ENCODE measurements at regions not wholly inside any gene's neighbourhood (a gene's known extent, or its start where the extent isn't known, plus 50 kb on each side); places are given as distances from the start of the nearest gene placed in this dataset.
"Not testable (repeated sequence)": the region's sequence is repeated elsewhere in the genome, so short reads cannot be mapped to it uniquely, and the experiment has no call there.

DNA sequence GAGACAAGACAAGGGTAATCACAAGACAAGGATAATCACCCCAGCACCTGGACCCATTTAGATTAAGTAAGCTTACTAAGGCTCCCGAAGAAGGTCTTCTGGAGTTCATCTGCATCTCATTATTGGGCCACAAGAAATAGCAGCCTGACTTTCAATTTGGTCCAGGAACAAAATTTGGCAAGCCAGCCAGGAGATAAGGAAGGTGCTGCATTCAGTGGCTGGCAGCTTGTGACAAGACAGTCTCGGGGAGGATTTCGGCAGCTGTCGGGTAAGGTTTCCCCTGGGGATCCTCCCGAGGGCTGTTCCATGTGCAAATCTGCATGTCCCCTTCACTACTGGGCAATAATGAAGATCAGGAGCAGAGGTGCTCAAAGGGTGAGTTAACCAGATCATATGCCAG, 195.2 kb downstream of the FCRL5 start:
- Mint-ChIP-seq H3K9me3 (no peaks in the 10 kb centered on the region), H3K4me1 (no peaks in the 10 kb centered on the region), H3K4me3 (no peak overlapping the region), H3K27ac (no peak overlapping the region), H3K36me3 (no peaks in the 10 kb centered on the region), H3K27me3 (ENCODE audit: low read depth) (no peaks in the 10 kb centered on the region)
- no peak for DNase-seq (ENCODE audit: low spot score in 2 of 2, unreplicated experiment in 2 of 2)
- TF ChIP-seq, protein P1, sequence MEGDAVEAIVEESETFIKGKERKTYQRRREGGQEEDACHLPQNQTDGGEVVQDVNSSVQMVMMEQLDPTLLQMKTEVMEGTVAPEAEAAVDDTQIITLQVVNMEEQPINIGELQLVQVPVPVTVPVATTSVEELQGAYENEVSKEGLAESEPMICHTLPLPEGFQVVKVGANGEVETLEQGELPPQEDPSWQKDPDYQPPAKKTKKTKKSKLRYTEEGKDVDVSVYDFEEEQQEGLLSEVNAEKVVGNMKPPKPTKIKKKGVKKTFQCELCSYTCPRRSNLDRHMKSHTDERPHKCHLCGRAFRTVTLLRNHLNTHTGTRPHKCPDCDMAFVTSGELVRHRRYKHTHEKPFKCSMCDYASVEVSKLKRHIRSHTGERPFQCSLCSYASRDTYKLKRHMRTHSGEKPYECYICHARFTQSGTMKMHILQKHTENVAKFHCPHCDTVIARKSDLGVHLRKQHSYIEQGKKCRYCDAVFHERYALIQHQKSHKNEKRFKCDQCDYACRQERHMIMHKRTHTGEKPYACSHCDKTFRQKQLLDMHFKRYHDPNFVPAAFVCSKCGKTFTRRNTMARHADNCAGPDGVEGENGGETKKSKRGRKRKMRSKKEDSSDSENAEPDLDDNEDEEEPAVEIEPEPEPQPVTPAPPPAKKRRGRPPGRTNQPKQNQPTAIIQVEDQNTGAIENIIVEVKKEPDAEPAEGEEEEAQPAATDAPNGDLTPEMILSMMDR (IDR thresholded peaks at IDR 0.05; ENCODE audit: unreplicated experiment) = no peak

DNA sequence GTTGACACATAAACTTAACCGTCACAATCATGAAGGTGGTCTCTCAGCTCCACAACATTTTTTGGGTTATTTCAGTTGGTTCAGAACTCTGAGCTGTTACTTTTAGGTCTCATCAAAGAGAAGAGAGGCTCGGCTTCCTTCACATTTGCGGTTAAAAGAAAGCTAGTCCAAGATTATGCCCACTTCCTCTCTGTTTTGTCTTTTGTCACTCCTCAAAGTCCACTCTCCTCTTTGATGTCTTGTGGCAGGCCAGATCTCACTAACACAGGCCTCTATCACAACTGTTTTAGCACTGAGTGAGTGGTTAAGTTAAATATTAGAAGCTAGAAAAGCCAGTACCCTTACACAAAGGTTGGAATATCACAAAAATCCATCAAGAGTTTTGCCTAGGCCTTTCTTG, 195.7 kb downstream of the FCRL5 start:
- DNase-seq (ENCODE audit: low spot score in 2 of 2, unreplicated experiment in 2 of 2) = no peak
- H3K9me3 Mint-ChIP-seq = peaks cover under 1% of the 10 kb centered on the region
- H3K36me3 Mint-ChIP-seq = no peaks in the 10 kb centered on the region
- H3K27me3 Mint-ChIP-seq (ENCODE audit: low read depth) = no peaks in the 10 kb centered on the region
- no peak overlapping the region for H3K4me3 Mint-ChIP-seq
- H3K4me1 Mint-ChIP-seq = no peaks in the 10 kb centered on the region
- TF ChIP-seq, protein P1 (IDR thresholded peaks at IDR 0.05; ENCODE audit: unreplicated experiment) = no peak
- H3K27ac Mint-ChIP-seq = no peak overlapping the region

DNA sequence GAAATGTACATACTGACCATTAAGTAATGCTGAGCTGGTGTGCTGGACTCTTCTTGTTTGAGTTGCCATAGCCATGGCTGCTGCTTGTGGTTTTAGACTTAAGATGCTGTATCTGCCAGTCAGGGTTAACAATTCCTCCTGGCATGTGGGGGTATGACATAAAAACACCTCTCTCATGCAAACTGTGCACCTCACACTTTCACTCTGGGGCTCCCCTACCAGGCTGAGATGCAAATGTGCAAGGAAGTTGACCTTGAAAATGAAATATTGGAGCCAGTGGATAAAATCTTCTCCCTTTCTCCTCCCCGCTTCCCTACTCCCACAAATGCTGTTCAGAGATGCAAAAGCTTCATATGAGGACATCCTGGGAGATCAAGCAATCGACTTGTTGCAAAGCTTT, 198.8 kb downstream of the FCRL5 start:
- TF ChIP-seq, protein P1 (IDR thresholded peaks at IDR 0.05; ENCODE audit: unreplicated experiment) = no peak

DNA sequence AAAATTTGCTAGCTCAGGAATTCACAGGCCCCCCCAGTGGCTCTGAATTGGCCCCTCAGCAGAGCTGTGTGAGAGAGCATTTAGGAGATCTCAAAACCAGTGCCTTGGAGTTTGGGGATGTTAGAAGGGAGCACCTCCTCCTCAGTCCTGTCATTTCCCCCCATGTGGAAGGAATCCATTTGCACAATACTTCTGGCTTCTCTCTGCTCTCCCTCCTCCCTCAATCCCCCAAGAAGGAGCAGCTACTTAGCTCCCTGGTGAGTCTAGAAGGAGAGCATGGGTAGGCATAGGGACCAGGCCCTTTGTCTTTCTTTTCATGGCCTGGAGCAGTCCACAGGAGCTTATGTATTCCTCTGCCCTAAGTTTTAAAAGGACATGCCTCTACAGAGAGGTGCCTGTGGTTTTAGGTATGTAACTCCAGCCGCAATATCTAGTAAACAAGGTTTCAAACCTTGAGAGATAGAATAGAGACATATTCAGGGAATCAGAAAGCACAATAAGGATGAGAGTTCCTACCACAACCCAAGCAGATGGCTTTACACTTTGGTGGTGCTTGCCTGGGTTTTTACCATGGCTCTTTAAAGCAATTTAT, 199.4 kb downstream of the FCRL5 start:
- H3K27me3 Mint-ChIP-seq (ENCODE audit: low read depth) = no peaks in the 10 kb centered on the region
- TF ChIP-seq, protein P1 (IDR thresholded peaks at IDR 0.05; ENCODE audit: unreplicated experiment) = no peak
- H3K27ac Mint-ChIP-seq = no peak overlapping the region
- DNase-seq (ENCODE audit: low spot score in 2 of 2, unreplicated experiment in 2 of 2) = no peak
- H3K4me3 Mint-ChIP-seq = no peak overlapping the region
- H3K36me3 Mint-ChIP-seq = no peaks in the 10 kb centered on the region
- peaks cover 13% of the 10 kb centered on the region for H3K9me3 Mint-ChIP-seq
- peaks cover 1% of the 10 kb centered on the region for H3K4me1 Mint-ChIP-seq

More for the DNA sequence above, 198.8 kb downstream of the FCRL5 start:
- Mint-ChIP-seq H3K4me3 (no peak overlapping the region), H3K36me3 (no peaks in the 10 kb centered on the region), H3K27me3 (ENCODE audit: low read depth) (no peaks in the 10 kb centered on the region), H3K27ac (no peak overlapping the region), H3K4me1 (peaks cover 1% of the 10 kb centered on the region), H3K9me3 (peaks cover 13% of the 10 kb centered on the region)
- DNase-seq (ENCODE audit: low spot score in 2 of 2, unreplicated experiment in 2 of 2) = no peak

DNA sequence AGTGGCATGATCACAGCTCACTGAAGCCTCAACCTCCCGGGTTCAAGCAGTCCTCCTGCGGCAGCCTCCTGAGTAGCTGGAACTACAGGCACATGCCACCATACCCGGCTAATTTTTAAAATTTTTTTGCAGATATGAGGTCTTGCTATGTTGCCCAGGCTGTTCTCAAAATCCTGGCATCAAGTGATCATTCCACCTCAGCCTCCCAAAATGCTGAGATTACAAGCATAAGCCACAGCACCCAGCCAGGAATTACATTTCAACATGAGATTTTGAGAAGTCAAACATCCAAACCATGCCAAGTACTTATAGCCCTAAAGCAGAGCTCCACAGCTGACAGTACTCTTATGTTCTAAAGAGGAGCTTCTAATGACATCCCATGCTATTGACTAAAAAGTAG, 200.1 kb downstream of the FCRL5 start:
- Mint-ChIP-seq H3K4me1 (peaks cover 1% of the 10 kb centered on the region), H3K4me3 (no peak overlapping the region), H3K27me3 (ENCODE audit: low read depth) (no peaks in the 10 kb centered on the region), H3K9me3 (peaks cover 13% of the 10 kb centered on the region), H3K27ac (no peak overlapping the region), H3K36me3 (no peaks in the 10 kb centered on the region)
- TF ChIP-seq, protein P1 (IDR thresholded peaks at IDR 0.05; ENCODE audit: unreplicated experiment) = no peak
- no peak for DNase-seq (ENCODE audit: low spot score in 2 of 2, unreplicated experiment in 2 of 2)

DNA sequence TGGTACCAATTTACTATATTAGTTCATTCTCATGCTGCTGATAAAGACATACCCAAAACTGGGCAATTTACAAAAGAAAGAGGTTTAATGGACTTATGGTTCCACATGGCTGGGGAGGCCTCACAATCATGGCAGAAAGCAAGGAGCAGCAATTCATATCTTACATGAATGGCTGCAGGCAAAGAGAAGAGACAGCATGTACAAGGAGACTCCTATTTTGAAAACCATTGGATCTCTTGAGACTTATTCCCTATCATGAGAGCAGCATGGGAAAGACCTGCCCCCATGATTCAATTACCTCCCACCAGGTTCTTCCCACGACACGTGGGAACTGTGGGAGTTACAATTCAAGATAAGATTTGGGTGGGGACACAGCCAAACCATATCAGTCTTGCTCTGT, 200.5 kb downstream of the FCRL5 start:
- peaks cover 16% of the 10 kb centered on the region for H3K9me3 Mint-ChIP-seq
- not testable (repeated sequence) for H3K36me3 Mint-ChIP-seq; H3K27ac Mint-ChIP-seq; H3K4me3 Mint-ChIP-seq; H3K27me3 Mint-ChIP-seq (ENCODE audit: low read depth); H3K4me1 Mint-ChIP-seq; DNase-seq (ENCODE audit: low spot score in 2 of 2, unreplicated experiment in 2 of 2)
